ENCODE measurements at regions not wholly inside any gene's neighbourhood (a gene's known extent, or its start where the extent isn't known, plus 50 kb on each side); places are given as distances from the start of the nearest gene placed in this dataset.

- Mint-ChIP-seq H3K27me3 (no peaks in the 10 kb centered on the region), H3K36me3 (ENCODE audit: low read depth) (no peaks in the 10 kb centered on the region), H3K4me1 (ENCODE audit: low read depth) (no peaks in the 10 kb centered on the region), H3K9me3 (peaks cover 9% of the 10 kb centered on the region), H3K27ac (no peak overlapping the region), H3K4me3 (no peak overlapping the region)
- intact Hi-C loops (cut with micrococcal nuclease) = no loop called here
- DNase-seq (no peak), ATAC-seq (no peak)
- TF ChIP-seq CTCF (IDR thresholded peaks at IDR 0.05) = no peak
- ChIA-PET POLR2A (no interaction called here), CTCF (no interaction called here)
These were observed 528.7 kb upstream of the IGFBP3 start for GRCh38 chr7:46449743-46450142.

- ChIA-PET CTCF (no interaction called here), POLR2A (no interaction called here)
- Mint-ChIP-seq H3K9me3 (peaks cover 13% of the 10 kb centered on the region), H3K27ac (no peak overlapping the region), H3K4me1 (ENCODE audit: low read depth) (no peaks in the 10 kb centered on the region), H3K4me3 (no peak overlapping the region), H3K36me3 (ENCODE audit: low read depth) (no peaks in the 10 kb centered on the region), H3K27me3 (no peaks in the 10 kb centered on the region)
- DNase-seq = no peak
- intact Hi-C loops (cut with micrococcal nuclease) = no loop called here
- TF ChIP-seq CTCF (IDR thresholded peaks at IDR 0.05) = no peak
- ATAC-seq = no peak
These were observed 527.4 kb upstream of the IGFBP3 start for GRCh38 chr7:46448478-46448877.

GRCh38 chr7:46446151-46446550 is 525.1 kb upstream of the IGFBP3 start:
- Mint-ChIP-seq H3K27ac (no peak overlapping the region), H3K36me3 (ENCODE audit: low read depth) (no peaks in the 10 kb centered on the region), H3K4me1 (ENCODE audit: low read depth) (no peaks in the 10 kb centered on the region), H3K4me3 (no peak overlapping the region), H3K9me3 (peaks cover 8% of the 10 kb centered on the region), H3K27me3 (no peaks in the 10 kb centered on the region)
- ATAC-seq (no peak), DNase-seq (no peak)
- POLR2A ChIA-PET = no interaction called here
- intact Hi-C loops (cut with micrococcal nuclease) = no loop called here
- TF ChIP-seq CTCF (IDR thresholded peaks at IDR 0.05) = no peak
- CTCF ChIA-PET = no interaction called here

GRCh38 chr7:46444256-46444655 is 523.2 kb upstream of the IGFBP3 start:
- no peak overlapping the region for H3K4me3 Mint-ChIP-seq
- H3K36me3 Mint-ChIP-seq (ENCODE audit: low read depth) = no peaks in the 10 kb centered on the region
- DNase-seq = no peak
- no peak overlapping the region for H3K27ac Mint-ChIP-seq
- ATAC-seq = no peak
- no peaks in the 10 kb centered on the region for H3K4me1 Mint-ChIP-seq (ENCODE audit: low read depth)
- ChIA-PET CTCF (no interaction called here), POLR2A (no interaction called here)
- intact Hi-C loops (cut with micrococcal nuclease) = no loop called here
- no peak for TF ChIP-seq CTCF (IDR thresholded peaks at IDR 0.05)
- peaks cover 5% of the 10 kb centered on the region for H3K9me3 Mint-ChIP-seq
- no peaks in the 10 kb centered on the region for H3K27me3 Mint-ChIP-seq

GRCh38 chr7:46440186-46440585 is 519.1 kb upstream of the IGFBP3 start:
- H3K4me3 Mint-ChIP-seq = no peak overlapping the region
- POLR2A ChIA-PET = no interaction called here
- TF ChIP-seq CTCF (IDR thresholded peaks at IDR 0.05) = no peak
- H3K36me3 Mint-ChIP-seq (ENCODE audit: low read depth) = no peaks in the 10 kb centered on the region
- no peaks in the 10 kb centered on the region for H3K4me1 Mint-ChIP-seq (ENCODE audit: low read depth)
- ATAC-seq (no peak), DNase-seq (no peak)
- H3K27me3 Mint-ChIP-seq = no peaks in the 10 kb centered on the region
- no peak overlapping the region for H3K27ac Mint-ChIP-seq
- CTCF ChIA-PET = no interaction called here
- peaks cover 11% of the 10 kb centered on the region for H3K9me3 Mint-ChIP-seq
- intact Hi-C loops (cut with micrococcal nuclease) = no loop called here
